ENCODE measurements at regions not wholly inside any gene's neighbourhood (a gene's known extent, or its start where the extent isn't known, plus 50 kb on each side); places are given as distances from the start of the nearest gene placed in this dataset.

- ChIA-PET CTCF (interaction anchor here (0.6 kb wide), 1 partner anchor 34 kb away, joined by 3 read pairs; no protein-coding TSS in a partner anchor), POLR2A (no interaction called here), RAD21 (ENCODE audit: unreplicated experiment) (no interaction called here), SMC1A (ENCODE audit: uncharacterized antibody, unreplicated experiment) (no interaction called here)
- no peak overlapping the region for H2AFZ ChIP-seq (ENCODE audit: control insufficient read depth, low read depth, low read length)
- H4K20me1 ChIP-seq (ENCODE audit: control insufficient read depth, insufficient read depth) = no peaks in the 10 kb centered on the region
- in situ Hi-C loops (cut with MboI) (no loop called here), intact Hi-C loops (cut with micrococcal nuclease; ENCODE audit: unreplicated experiment) (no loop called here)
- no peak overlapping the region for H3K4me2 ChIP-seq (ENCODE audit: control insufficient read depth, insufficient read depth)
- H3K79me2 ChIP-seq (ENCODE audit: control insufficient read depth, insufficient read depth, low read length) = no peaks in the 10 kb centered on the region
- no peak overlapping the region for H3K27ac ChIP-seq (ENCODE audit: control insufficient read depth, insufficient read depth)
- 21% methylated on average over 4 of the region's 4 CpGs for WGBS (ENCODE audit: insufficient coverage, insufficient replicate concordance, low lambda C conversion rate, missing lambda C conversion rate)
- DNase-seq (ENCODE audit: low read depth, low spot score) (no peak), FAIRE-seq (no peak), ATAC-seq (no peak)
- H3K27me3 ChIP-seq (replicated peaks in 1 of 2; ENCODE audit: control insufficient read depth in 2 of 2, insufficient read depth in 2 of 2, low read length in 1 of 2) = no peaks in the 10 kb centered on the region
- no peak overlapping the region for H3K4me3 ChIP-seq
- no peak overlapping the region for H3K9ac ChIP-seq (ENCODE audit: control insufficient read depth, insufficient read depth, low read length)
- TF ChIP-seq IRF5 (IDR thresholded peaks at IDR 0.05; ENCODE audit: borderline replicate concordance) (no peak), CBX5 (IDR thresholded peaks at IDR 0.05; ENCODE audit: low read depth) (no peak), CTCF (IDR thresholded peaks at IDR 0.05 in 2 of 3, conservative IDR thresholded peaks at IDR 0.05 in 1 of 3; ENCODE audit: control insufficient read depth in 2 of 3, extremely low read depth in 1 of 3, insufficient read depth in 1 of 3, low read depth in 3 of 3, low read length in 3 of 3) (no peak), RUNX3 (IDR thresholded peaks at IDR 0.05; ENCODE audit: low read length) (no peak), EP300 (IDR thresholded peaks at IDR 0.05; ENCODE audit: borderline replicate concordance in 1 of 2, control insufficient read depth in 1 of 2, low read depth in 2 of 2, low read length in 2 of 2) (no peak), ZNF384 (IDR thresholded peaks at IDR 0.05; ENCODE audit: borderline replicate concordance, low read depth, low read length) (no peak)
- H3K36me3 ChIP-seq (ENCODE audit: control insufficient read depth in 2 of 2, insufficient read depth in 2 of 2, low read length in 1 of 2) = no peaks in the 10 kb centered on the region
- H3K4me1 ChIP-seq (ENCODE audit: control insufficient read depth, insufficient read depth, low read length) = no peaks in the 10 kb centered on the region
- BruUV-seq (replicated peaks) = no TSS peak
- H3K9me3 ChIP-seq (replicated peaks; ENCODE audit: control insufficient read depth, insufficient read depth, low read length) = no peaks in the 10 kb centered on the region
These were observed 930.3 kb upstream of the C9orf72 start for GRCh38 chr9:28503573-28503972.
